Jurkat, Clone E6-1 (cell line): ENCODE measurements at regions not wholly inside any gene's neighbourhood (a gene's known extent, or its start where the extent isn't known, plus 50 kb on each side); places are given as distances from the start of the nearest gene placed in this dataset.
"Not testable (repeated sequence)": the region's sequence is repeated elsewhere in the genome, so short reads cannot be mapped to it uniquely, and the experiment has no call there.

Experiments
- DNase-seq: peaks from one replicate; pipeline ENCODE4 v3.0.0-alpha.2; 2011; ENCODE audit warnings: low read depth, low spot score
- H3K4me3 ChIP-seq: 2 replicates; pipeline ENCODE4 v1.5.1; 2011; ENCODE audit warnings: mild to moderate bottlenecking, low read length, control low read depth, moderate library complexity

DNA sequence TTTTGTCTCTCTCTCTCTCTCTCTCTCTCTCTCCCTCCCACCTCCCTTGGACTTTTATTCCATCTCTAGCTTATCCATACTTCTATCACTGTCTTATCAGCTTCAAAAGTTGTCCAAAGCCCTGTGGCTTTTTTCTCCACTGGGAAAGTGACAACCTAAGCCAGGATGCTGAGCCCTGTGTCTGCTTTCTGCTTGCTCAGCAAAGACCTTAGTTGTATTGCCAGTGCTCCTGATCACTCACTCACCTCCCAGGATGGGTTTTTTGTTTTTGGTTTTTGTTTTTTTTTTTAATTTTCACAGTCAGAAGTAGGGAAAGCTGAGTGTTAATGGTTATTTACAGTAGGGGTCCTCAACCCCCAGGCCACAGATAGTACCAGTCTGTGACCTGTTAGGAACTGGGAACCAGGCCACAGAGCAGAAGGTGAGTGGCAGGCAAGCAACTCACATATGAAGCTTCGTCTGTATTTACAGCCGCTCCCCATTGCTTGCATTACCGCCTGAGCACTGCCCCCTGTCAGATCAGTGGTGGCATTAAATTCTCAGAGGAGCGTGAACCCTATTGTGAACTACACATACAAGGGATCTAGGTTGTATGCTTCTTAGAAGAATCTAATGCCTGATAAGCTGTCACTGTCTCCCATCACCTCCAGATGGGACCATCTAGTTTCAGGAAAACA is 125.0 kb upstream of the ID4 start:
- DNase-seq, result no peak
- H3K4me3 ChIP-seq, result no peak overlapping the region

DNA sequence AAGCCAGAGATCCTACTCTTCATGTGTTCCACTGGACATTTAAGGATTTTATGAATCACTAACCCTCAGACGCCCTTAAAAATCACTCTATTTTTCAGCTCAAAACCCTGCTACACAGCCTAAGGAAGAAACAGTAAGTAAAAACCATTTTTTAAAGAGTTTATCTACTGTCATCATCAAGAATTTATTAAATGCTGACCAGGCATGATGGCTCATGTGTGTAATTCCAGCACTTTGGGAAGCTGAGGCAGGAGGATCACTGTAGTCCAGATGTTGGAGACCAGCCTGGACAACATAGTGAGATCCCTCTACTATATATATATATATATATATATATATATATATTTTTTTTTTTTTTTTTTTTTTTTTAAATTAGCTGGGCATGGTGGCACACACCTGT is 124.2 kb upstream of the ID4 start:
- DNase-seq, result no peak
- H3K4me3 ChIP-seq, result no peak overlapping the region

DNA sequence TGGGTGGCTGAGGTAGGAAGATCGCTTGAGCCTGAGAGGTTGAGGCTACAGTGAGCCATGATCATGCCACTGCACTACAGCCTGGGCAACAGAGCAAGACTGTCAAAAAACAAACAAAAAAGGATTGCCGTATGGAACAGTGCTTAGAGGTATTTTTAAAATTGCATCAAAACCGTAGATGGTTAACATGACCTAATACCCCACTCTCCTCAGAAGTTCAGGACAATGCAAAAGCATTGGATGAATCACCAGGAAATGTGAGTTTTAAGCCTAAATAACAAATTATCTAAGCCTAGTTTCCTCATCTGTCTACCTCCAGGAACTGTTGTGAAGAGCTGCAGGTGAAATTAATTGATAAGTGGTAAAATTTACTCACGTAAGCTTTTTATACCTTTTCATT is 123.8 kb upstream of the ID4 start:
- no peak for DNase-seq
- H3K4me3 ChIP-seq, result no peak overlapping the region

GRCh38 chr6:19713984-19714383 is 123.2 kb upstream of the ID4 start:
- no peak for DNase-seq
- no peak overlapping the region for H3K4me3 ChIP-seq

DNA sequence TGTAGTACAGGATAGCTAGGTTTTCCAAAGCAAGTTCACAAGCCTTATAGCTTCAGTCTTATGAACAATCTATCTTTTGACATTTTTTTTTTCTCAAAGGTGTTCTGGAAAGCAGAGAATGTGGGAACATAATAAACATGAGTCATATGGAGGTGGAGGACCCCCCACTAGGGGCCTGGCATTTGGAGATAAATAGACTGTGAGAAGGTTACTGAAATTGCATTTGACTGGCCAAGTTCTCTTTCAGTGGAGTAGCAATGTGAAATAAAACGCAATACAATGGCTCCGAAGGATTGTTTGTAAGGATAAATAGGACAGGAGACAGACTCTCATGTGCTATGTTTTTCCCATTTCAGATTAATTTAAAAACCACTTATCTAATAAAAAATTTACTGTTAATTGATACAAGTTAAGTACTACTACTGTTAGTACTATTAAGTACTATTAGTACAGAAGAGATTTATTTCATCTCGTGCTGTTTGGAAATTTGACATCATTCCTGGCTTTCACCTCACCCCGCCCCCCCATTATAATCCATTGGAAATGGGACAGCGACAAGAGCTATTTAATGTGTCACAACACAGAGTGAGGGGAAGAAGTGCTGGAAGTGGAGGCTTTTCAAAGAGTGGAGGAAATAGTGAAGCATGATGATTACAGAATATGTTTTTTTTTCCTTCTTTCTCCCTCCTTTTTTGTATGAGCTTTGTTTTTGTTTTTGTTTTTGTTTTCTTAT is 122.6 kb upstream of the ID4 start:
- no peak for DNase-seq
- no peak overlapping the region for H3K4me3 ChIP-seq

- DNase-seq, result no peak
- no peak overlapping the region for H3K4me3 ChIP-seq
Measured at GRCh38 chr6:19715167-19715551, 122.0 kb upstream of the ID4 start.

DNA sequence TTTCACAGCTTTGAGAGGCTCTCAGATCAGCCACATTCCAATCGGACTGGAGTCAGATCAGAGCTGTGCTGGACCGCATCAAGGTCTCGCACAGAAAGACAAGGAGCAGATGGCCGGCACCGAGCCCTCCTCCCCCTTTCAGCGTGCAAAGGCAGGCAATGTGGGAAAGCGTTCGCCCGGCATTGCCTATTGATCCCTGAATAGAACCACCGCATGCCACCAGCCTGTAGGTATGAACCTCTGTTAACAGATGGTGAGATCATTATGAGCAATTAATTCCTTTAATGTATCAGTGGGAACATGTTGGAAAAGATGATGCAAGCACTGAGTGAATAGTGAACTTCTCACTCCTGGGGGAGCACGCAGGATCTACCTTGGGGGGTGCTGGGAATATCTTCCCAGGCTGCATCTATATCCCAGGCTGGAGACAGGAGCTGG is 117.5 kb upstream of the ID4 start:
- DNase-seq, result no peak

DNA sequence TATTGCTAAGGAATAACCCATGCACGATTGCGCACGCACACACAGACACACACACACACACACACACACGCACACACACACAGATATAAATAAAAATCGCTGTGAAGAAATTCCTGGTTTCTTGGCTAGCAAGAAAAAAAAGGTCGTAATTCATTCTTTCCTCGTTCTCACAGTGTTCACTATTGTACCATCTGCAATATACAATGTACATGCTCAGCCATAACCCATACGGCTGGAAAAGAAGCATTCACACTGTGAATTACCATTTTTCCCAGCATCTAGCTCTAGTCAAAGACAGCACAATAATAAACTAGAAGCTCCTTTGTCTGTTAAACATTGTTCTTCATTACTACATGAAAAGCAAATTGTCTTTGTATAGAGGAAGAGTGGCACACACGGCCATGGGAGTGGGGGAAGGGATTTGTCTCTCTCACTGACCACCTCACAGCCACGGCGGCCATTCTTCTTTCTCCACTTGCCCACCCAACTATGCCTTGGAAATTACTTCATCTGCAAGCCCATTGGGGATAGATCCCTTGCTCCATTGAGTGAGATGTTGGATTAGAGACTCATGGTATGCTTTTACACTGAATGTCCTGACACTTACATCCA is 115.3 kb upstream of the ID4 start:
- no peak for DNase-seq
- no peak overlapping the region for H3K4me3 ChIP-seq

More for the DNA sequence above, 117.5 kb upstream of the ID4 start:
- H3K4me3 ChIP-seq, result no peak overlapping the region

GRCh38 chr6:19722999-19723398 is 114.2 kb upstream of the ID4 start:
- H3K4me3 ChIP-seq, result no peak overlapping the region
- DNase-seq, result no peak

- no peak overlapping the region for H3K4me3 ChIP-seq
- DNase-seq, result no peak
Measured at GRCh38 chr6:19723545-19723944, 113.6 kb upstream of the ID4 start.

DNA sequence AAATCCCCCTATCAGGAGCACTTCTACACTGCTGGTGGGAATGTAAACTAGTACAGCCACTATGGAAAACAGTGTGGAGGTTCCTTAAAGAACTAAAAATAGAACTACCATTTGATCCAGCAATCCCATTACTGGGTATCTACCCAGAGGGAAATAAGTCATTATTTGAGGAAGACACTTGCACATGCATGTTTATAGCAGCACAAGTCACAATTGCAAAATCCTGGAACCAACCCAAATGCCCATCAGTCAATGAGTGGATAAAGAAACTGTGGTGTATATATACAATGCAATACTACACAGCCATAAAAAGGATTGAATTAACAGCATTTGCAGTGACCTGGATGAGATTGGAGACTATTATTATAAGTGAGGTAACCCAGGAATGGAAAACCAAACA is 111.7 kb upstream of the ID4 start:
- not testable (repeated sequence) for DNase-seq, H3K4me3 ChIP-seq

DNA sequence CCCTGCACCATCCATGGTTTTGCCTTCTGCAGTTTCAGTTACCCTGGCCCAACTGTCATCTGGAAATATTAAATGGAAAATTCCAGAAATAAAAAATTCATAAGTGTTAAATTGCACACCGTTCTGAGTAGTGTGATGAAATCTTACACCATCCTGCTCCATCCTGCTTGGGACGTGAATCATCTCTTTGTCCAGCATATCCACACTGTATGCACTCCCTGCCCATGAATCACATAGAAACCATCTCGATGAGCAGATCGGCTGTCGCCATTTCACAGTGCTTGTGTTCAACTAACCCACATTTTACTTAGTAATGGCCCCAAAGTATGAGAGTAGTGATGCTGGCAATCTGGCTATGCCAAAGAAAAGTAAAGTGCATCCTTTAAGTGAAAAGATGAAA is 105.9 kb upstream of the ID4 start:
- DNase-seq, result no peak
- H3K4me3 ChIP-seq, result no peak overlapping the region

- H3K4me3 ChIP-seq, result no peak overlapping the region
- DNase-seq, result no peak
Measured at GRCh38 chr6:19734061-19734460, 103.1 kb upstream of the ID4 start.

DNA sequence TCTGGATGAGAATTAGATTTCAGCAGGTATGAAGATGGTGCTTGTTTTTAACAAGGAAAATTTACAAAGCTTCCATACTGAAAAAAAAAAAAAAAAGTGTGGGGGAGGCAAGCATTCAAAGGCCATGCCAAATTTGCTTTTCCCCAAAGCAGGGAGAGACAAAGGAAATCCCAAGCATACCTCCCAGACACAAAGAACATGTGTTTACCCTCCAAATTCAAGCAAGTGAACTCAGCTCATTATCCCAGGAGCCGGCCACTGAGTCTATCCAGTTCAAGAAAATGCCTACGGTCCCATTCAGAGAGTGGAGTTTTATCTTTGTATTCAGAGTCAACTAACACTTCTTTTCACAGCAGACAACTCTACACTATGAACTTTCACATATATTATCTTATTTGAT is 102.7 kb upstream of the ID4 start:
- DNase-seq, result no peak
- no peak overlapping the region for H3K4me3 ChIP-seq

DNA sequence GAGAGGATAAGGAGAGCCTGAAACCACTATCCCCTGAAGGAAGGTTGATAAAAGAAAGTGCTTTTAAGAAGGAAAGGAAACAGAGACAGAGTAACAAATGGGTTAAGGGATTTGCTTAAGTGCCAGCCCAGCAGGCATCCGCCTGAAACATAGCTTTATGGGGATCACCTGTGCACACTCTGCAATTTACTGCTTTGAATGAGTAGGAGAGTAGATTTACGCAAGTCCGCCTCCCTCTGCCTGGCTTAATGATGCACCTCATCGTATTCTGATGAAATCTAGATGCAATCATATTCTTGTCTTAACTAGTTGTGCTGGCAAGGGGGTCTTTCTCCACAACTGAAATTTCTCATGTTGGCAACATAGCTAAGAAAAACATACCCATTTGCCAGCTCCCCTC is 101.1 kb upstream of the ID4 start:
- no peak overlapping the region for H3K4me3 ChIP-seq
- no peak for DNase-seq

- no peak overlapping the region for H3K4me3 ChIP-seq
- no peak for DNase-seq
Measured at GRCh38 chr6:19738010-19738409, 99.2 kb upstream of the ID4 start.

- H3K4me3 ChIP-seq, result no peak overlapping the region
- DNase-seq, result no peak
Measured at GRCh38 chr6:19749722-19750121, 87.4 kb upstream of the ID4 start.

DNA sequence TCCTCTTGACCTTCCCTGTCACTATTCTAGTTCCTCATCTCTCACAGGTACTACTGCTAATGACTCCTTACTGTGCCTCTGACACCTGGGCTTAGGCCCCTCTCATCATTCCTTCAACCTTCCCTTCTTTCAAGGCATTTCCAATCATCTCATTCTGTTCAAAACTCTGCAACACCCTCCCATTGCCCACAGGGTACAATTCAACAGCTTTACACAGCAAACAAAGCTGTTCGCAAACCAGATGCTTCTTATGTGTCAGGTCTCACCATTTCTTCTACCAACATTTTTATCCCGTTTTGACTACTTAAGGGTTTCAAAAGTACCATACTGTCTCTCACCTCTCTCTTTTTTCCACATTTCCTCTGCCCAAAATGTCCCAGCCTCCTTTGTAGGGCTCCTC is 84.4 kb upstream of the ID4 start:
- H3K4me3 ChIP-seq, result no peak overlapping the region
- DNase-seq, result no peak

GRCh38 chr6:19753826-19754225 is 83.3 kb upstream of the ID4 start:
- no peak overlapping the region for H3K4me3 ChIP-seq
- DNase-seq, result no peak

GRCh38 chr6:19754686-19755085 is 82.5 kb upstream of the ID4 start:
- H3K4me3 ChIP-seq, result no peak overlapping the region
- no peak for DNase-seq

DNA sequence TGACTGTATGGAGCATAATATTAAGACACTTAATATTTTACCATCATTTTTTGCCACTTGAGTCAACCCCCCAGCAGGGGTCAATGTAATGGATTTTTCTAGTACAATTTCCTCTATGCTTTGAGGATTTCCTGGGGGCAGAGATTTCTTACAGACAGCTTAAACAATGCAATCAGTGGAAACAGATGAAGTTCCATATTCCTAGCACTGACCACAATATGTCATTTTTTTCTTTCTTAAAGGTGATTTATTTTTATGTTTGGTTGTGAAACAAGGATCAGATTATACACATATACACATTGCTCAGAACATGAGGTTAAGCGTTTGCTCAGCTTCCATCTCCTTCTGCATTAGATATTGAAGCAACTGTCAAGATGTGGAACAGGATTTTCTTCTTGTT is 82.0 kb upstream of the ID4 start:
- no peak for DNase-seq
- H3K4me3 ChIP-seq, result no peak overlapping the region
